Umbilical cord (tissue), 1 donor: ENCODE measurements at regions not wholly inside any gene's neighbourhood (a gene's known extent, or its start where the extent isn't known, plus 50 kb on each side); places are given as distances from the start of the nearest gene placed in this dataset.

Experiments
- DNase-seq: peaks from one replicate; pipeline ENCODE4 v3.0.0-alpha.2; 2015; ENCODE audit warnings: low spot score

- DNase-seq: no peak
Measured at GRCh38 chr16:51733181-51733580, 582.1 kb upstream of the SALL1 start.

- DNase-seq: no peak
Measured at GRCh38 chr16:51731160-51731559, 580.1 kb upstream of the SALL1 start.

- DNase-seq: no peak
Measured at GRCh38 chr16:51723036-51723724, 572.1 kb upstream of the SALL1 start.

GRCh38 chr16:51722467-51722866 lies 571.4 kb upstream of the SALL1 start:
- no peak for DNase-seq

- DNase-seq: no peak
Measured at GRCh38 chr16:51719376-51719775, 568.3 kb upstream of the SALL1 start.

- no peak for DNase-seq
Measured at GRCh38 chr16:51716195-51716594, 565.1 kb upstream of the SALL1 start.

GRCh38 chr16:51713502-51713901 lies 562.4 kb upstream of the SALL1 start:
- no peak for DNase-seq

- DNase-seq: peak; percentile 42
Measured at GRCh38 chr16:51710905-51711563, 560.0 kb upstream of the SALL1 start.

- DNase-seq: no peak
Measured at GRCh38 chr16:51710186-51710585, 559.1 kb upstream of the SALL1 start.

- DNase-seq: no peak
Measured at GRCh38 chr16:51708861-51709260, 557.8 kb upstream of the SALL1 start.

GRCh38 chr16:51707666-51708065 lies 556.6 kb upstream of the SALL1 start:
- no peak for DNase-seq

- DNase-seq: no peak
Measured at GRCh38 chr16:51705142-51705541, 554.1 kb upstream of the SALL1 start.

GRCh38 chr16:51701025-51701424 lies 550.0 kb upstream of the SALL1 start:
- DNase-seq: no peak

- no peak for DNase-seq
Measured at GRCh38 chr16:51699686-51700396, 548.8 kb upstream of the SALL1 start.

GRCh38 chr16:51698647-51699046 lies 547.6 kb upstream of the SALL1 start:
- DNase-seq: no peak

- no peak for DNase-seq
Measured at GRCh38 chr16:51697454-51697853, 546.4 kb upstream of the SALL1 start.

GRCh38 chr16:51696376-51696775 lies 545.3 kb upstream of the SALL1 start:
- no peak for DNase-seq

GRCh38 chr16:51691109-51691508 lies 540.0 kb upstream of the SALL1 start:
- DNase-seq: no peak

GRCh38 chr16:51685498-51685897 lies 534.4 kb upstream of the SALL1 start:
- DNase-seq: no peak

GRCh38 chr16:51683882-51684281 lies 532.8 kb upstream of the SALL1 start:
- DNase-seq: no peak

- no peak for DNase-seq
Measured at GRCh38 chr16:51682905-51683304, 531.8 kb upstream of the SALL1 start.

GRCh38 chr16:51674615-51675014 lies 523.5 kb upstream of the SALL1 start:
- DNase-seq: no peak

- DNase-seq: no peak
Measured at GRCh38 chr16:51670527-51670926, 519.5 kb upstream of the SALL1 start.
